HCT116 (cell line): ENCODE measurements at regions not wholly inside any gene's neighbourhood (a gene's known extent, or its start where the extent isn't known, plus 50 kb on each side); places are given as distances from the start of the nearest gene placed in this dataset.

Source experiments
- ATAC-seq: fragments of 200-7000 bp; cut with Tn5 transposase; 2 replicates; pipeline ENCODE4 v1.9.1; 2020; ENCODE audit warnings: mild to moderate bottlenecking, moderate library complexity
- BruUV-seq: library from RNA; stranded (reverse); fragments of 400-500 nt; replicated peaks from 2 replicates; lab custom pipeline; 2021; lab: Mats Ljungman, UMichigan
- CTCF ChIA-PET: fragments of 300-600 bp; sonication (Branson Sonifier 250); formaldehyde crosslinking; loops from one replicate; lab custom pipeline; 2021; ENCODE audit warnings: antibody characterized with exemption; lab: Charles Lee
- POLR2A ChIA-PET: fragments of 300-600, 350-600 bp; sonication (Branson Sonifier 250); formaldehyde crosslinking; loops from one replicate; lab custom pipeline; 2021; ENCODE audit warnings: antibody characterized with exemption; lab: Charles Lee
- RAD21 ChIA-PET, 2 experiments: fragments of 300-600 bp; sonication (Branson Sonifier 250); formaldehyde crosslinking; loops; one replicate each; lab custom pipeline; 2023; ENCODE audit warnings: low total read pairs in 2 of 2; ENCODE audit not compliant: uncharacterized antibody in 2 of 2, unreplicated experiment in 2 of 2, low non-redundant PET in 1 of 2; lab: Charles Lee
- DNase-seq: peaks from one replicate; pipeline ENCODE4 v3.0.0-alpha.2; 2010; ENCODE audit warnings: low read depth, low spot score
- H2AFZ ChIP-seq: fragments of 200-600 bp; shearing (Covaris generic), sonication (generic); 2 replicates; pipeline ENCODE4 v1.6.1; 2017; ENCODE audit warnings: low read depth, mixed run types, mixed read lengths, antibody characterized with exemption, low read length; ENCODE audit not compliant: poor library complexity, severe bottlenecking
- H3K27ac ChIP-seq: 2 replicates; pipeline ENCODE4 v1.5.1; 2012; ENCODE audit warnings: low read depth, low read length
- H3K27me3 ChIP-seq: fragments of 200-600 bp; sonication (generic); 2 replicates; pipeline ENCODE4 v1.6.1; 2016; ENCODE audit warnings: mixed run types, low read length, mixed read lengths; ENCODE audit not compliant: insufficient read depth
- H3K36me3 ChIP-seq, 2 experiments: fragments of 200-500 bp in 1 of 2; fragments of 200-600 bp in 1 of 2; sonication (Bioruptor generic) in 1 of 2; sonication (generic) in 1 of 2; 2 replicates each; pipeline versions ENCODE4 v1.5.1 to v1.6.1; 2014 to 2016; ENCODE audit warnings: low read length in 2 of 2, inconsistent platforms in 1 of 2, mixed read lengths in 1 of 2, mixed run types in 1 of 2; ENCODE audit not compliant: insufficient read depth in 2 of 2, control insufficient read depth in 1 of 2
- H3K4me1 ChIP-seq, 2 experiments: fragments of 200-600 bp in 1 of 2; sonication (generic) in 1 of 2; 2 replicates each; pipeline versions ENCODE4 v1.5.1 to v1.6.1; 2012 to 2017; ENCODE audit warnings: low read length in 2 of 2, inconsistent platforms in 1 of 2, mild to moderate bottlenecking in 1 of 2, mixed read lengths in 1 of 2, mixed run types in 1 of 2, moderate library complexity in 1 of 2; ENCODE audit not compliant: insufficient read depth in 2 of 2, control insufficient read depth in 1 of 2
- H3K4me2 ChIP-seq: fragments of 200-600 bp; sonication (generic); 2 replicates; pipeline ENCODE4 v1.6.1; 2017; ENCODE audit warnings: mixed run types, low read length, mixed read lengths
- H3K4me3 ChIP-seq, 2 experiments: fragments of 200-600 bp in 1 of 2; sonication (generic) in 1 of 2; replicated peaks in 1 of 2; 2 replicates each; pipeline ENCODE4 v1.5.1; 2011 to 2016; ENCODE audit warnings: low read length in 2 of 2, control low read depth in 1 of 2, low read depth in 1 of 2, mild to moderate bottlenecking in 1 of 2, mixed read lengths in 1 of 2, mixed run types in 1 of 2
- H3K79me2 ChIP-seq: fragments of 200-600 bp; sonication (generic); 2 replicates; pipeline ENCODE4 v1.6.1; 2017; ENCODE audit warnings: mild to moderate bottlenecking, mixed run types, low read length, moderate library complexity, mixed read lengths; ENCODE audit not compliant: insufficient read depth
- H3K9ac ChIP-seq: fragments of 200-600 bp; sonication (generic); 2 replicates; pipeline ENCODE4 v1.6.1; 2016; ENCODE audit warnings: low read length, mixed read lengths
- H3K9me2 ChIP-seq: fragments of 200-600 bp; sonication (generic), shearing (Covaris generic); 2 replicates; pipeline ENCODE4 v1.6.1; 2017; ENCODE audit warnings: mixed run types, mild to moderate bottlenecking, moderate library complexity; ENCODE audit not compliant: insufficient read depth
- H3K9me3 ChIP-seq, 2 experiments: fragments of 200-500 bp in 1 of 2; fragments of 200-600 bp in 1 of 2; sonication (Bioruptor generic) in 1 of 2; sonication (generic) in 1 of 2; 2 replicates each; pipeline ENCODE4 v1.6.1; 2014 to 2017; ENCODE audit warnings: low read length in 2 of 2, mixed read lengths in 2 of 2, inconsistent platforms in 1 of 2, low read depth in 1 of 2, mild to moderate bottlenecking in 1 of 2, mixed run types in 1 of 2, moderate library complexity in 1 of 2; ENCODE audit not compliant: control insufficient read depth in 1 of 2, insufficient read depth in 1 of 2
- H4K20me1 ChIP-seq: fragments of 200-600 bp; sonication (generic), shearing (Covaris generic); 2 replicates; pipeline ENCODE4 v1.6.1; 2017; ENCODE audit warnings: mixed run types, mild to moderate bottlenecking, moderate library complexity; ENCODE audit not compliant: insufficient read depth
- ATF3 ChIP-seq: IDR thresholded peaks from 2 replicates; pipeline ENCODE4 v1.6.1; 2012
- CEBPB ChIP-seq: IDR thresholded peaks from 2 replicates; pipeline ENCODE4 v1.6.1; 2012; ENCODE audit warnings: low read depth
- CTCF ChIP-seq, 3 experiments: fragments of 200-600 bp in 1 of 3; sonication (generic) in 1 of 3; IDR thresholded peaks in 2 of 3; conservative IDR thresholded peaks in 1 of 3; 2 replicates each; pipeline ENCODE4 v1.5.1; 2012 to 2017; ENCODE audit warnings: low read depth in 2 of 3, low read length in 2 of 3, antibody characterized with exemption in 1 of 3, borderline replicate concordance in 1 of 3, control low read depth in 1 of 3, mild to moderate bottlenecking in 1 of 3, mixed read lengths in 1 of 3, mixed run types in 1 of 3, moderate library complexity in 1 of 3; ENCODE audit not compliant: insufficient read depth in 1 of 3
- EZH2phosphoT487 ChIP-seq: fragments of 200-600 bp; IDR thresholded peaks from 2 replicates; pipeline ENCODE4 v1.6.1; 2018; ENCODE audit warnings: antibody characterized with exemption, borderline replicate concordance
- FOSL1 ChIP-seq: IDR thresholded peaks from 2 replicates; pipeline ENCODE4 v1.6.1; 2012; ENCODE audit warnings: low read depth
- JUND ChIP-seq: IDR thresholded peaks from 2 replicates; pipeline ENCODE4 v1.6.1; 2012
- MAX ChIP-seq: IDR thresholded peaks from 2 replicates; pipeline ENCODE4 v1.6.1; 2012
- TCF7L2 ChIP-seq: IDR thresholded peaks from 2 replicates; pipeline ENCODE4 v1.7.0; 2011; ENCODE audit warnings: borderline replicate concordance, inconsistent platforms; ENCODE audit not compliant: insufficient read depth, insufficient read length; ENCODE audit errors: extremely low read depth
- YY1 ChIP-seq: IDR thresholded peaks from 2 replicates; pipeline ENCODE4 v1.6.1; 2011; ENCODE audit warnings: low read length, low read depth, moderate library complexity, mild to moderate bottlenecking; ENCODE audit not compliant: insufficient replicate concordance; ENCODE audit errors: extremely low read depth
- ZNF274 ChIP-seq: fragments of 200-500 bp; sonication (Bioruptor generic); IDR thresholded peaks from 2 replicates; pipeline ENCODE4 v1.6.1; 2014; ENCODE audit warnings: mild to moderate bottlenecking, low read depth, low read length, inconsistent platforms
- intact Hi-C: fragments of 100-400 bp; cut with micrococcal nuclease; formaldehyde crosslinking; loops from 2 replicates; pipeline ENCODE4 v1.10.0; 2022

- no peaks in the 10 kb centered on the region for H3K9me3 ChIP-seq
- no peak overlapping the region for H3K27ac ChIP-seq
- no TSS peak for BruUV-seq
- no peaks in the 10 kb centered on the region for H3K36me3 ChIP-seq
- H3K4me3 ChIP-seq = no peak overlapping the region
- CTCF ChIA-PET = no interaction called here
- TF ChIP-seq ATF3 (no peak), FOSL1 (no peak)
- TF ChIP-seq, all 23 proteins: peak for 0
- Histone ChIP-seq H3K4me1 (no peaks in the 10 kb centered on the region), H2AFZ (no peak overlapping the region), H3K27me3 (no peaks in the 10 kb centered on the region), H3K4me2 (no peak overlapping the region), H3K9ac (no peak overlapping the region), H4K20me1 (no peaks in the 10 kb centered on the region), H3K79me2 (no peaks in the 10 kb centered on the region), H3K9me2 (no peaks in the 10 kb centered on the region)
- ChIA-PET POLR2A (no interaction called here), RAD21 (no interaction called here)
- intact Hi-C loops = no loop called here
- DNase-seq (no peak), ATAC-seq (no peak)
Observed at GRCh38 chr9:13587571-13587970, 308.1 kb upstream of the MPDZ start.

DNA sequence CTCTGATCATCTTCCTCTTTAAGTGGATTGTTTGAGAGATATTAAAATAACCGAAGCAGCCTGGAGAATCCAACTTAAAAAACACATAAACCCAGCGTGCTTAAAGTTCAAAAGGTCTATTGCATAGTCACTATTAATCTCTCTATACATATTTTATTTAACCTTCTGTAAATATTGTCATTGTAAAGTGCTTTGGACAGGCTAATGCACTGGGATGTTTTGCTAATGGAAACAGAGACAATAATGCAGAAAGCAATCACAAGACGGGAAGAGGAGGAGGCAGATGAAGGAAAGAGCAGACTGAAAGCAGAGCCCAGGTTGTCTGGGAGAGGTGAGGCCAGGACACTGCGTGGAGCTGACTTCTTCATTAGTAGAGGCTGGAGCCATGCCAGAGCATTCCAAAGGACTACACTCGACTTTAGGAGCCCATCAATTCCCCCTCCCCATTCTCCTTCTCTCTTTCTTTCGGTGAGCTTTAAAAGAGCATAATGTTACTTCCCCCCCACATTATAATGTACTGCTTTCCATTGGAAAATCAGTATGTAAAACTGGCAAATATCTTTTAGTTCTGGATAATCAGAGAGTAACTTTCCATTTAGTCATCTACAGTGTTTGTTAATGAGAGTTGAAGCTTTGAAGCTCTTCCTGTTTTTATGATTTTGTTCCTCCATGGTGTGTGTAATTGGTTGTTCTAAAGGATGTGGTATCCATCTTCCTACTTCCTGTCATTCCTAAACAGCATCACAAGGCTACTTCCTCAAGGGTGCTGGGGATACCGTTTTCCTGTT lies 307.3 kb upstream of the MPDZ start:
- Histone ChIP-seq H3K27me3 (no peaks in the 10 kb centered on the region), H2AFZ (no peak overlapping the region), H3K4me1 (no peaks in the 10 kb centered on the region), H3K4me3 (no peak overlapping the region), H3K79me2 (no peaks in the 10 kb centered on the region), H3K9me3 (no peaks in the 10 kb centered on the region), H3K9me2 (no peaks in the 10 kb centered on the region), H3K9ac (no peak overlapping the region), H3K36me3 (no peaks in the 10 kb centered on the region), H4K20me1 (no peaks in the 10 kb centered on the region), H3K27ac (no peak overlapping the region), H3K4me2 (no peak overlapping the region)
- POLR2A ChIA-PET = no interaction called here
- BruUV-seq = no TSS peak
- no peak for DNase-seq
- no peak for TF ChIP-seq MAX
- no peak for TF ChIP-seq CEBPB
- TF ChIP-seq YY1 = no peak
- no peak for TF ChIP-seq ZNF274
- no peak for TF ChIP-seq TCF7L2
- no peak for TF ChIP-seq JUND
- no peak for TF ChIP-seq EZH2phosphoT487
- no peak for TF ChIP-seq CTCF (IDR thresholded peaks at IDR 0.05 in 2 of 3, conservative IDR thresholded peaks at IDR 0.05 in 1 of 3; ENCODE audit: borderline replicate concordance in 1 of 3, insufficient read depth in 1 of 3, low read depth in 2 of 3, low read length in 2 of 3)
- TF ChIP-seq FOSL1 = no peak
- no peak for TF ChIP-seq ATF3
- CTCF ChIA-PET = no interaction called here
- intact Hi-C loops = no loop called here
- no peak for ATAC-seq
- RAD21 ChIA-PET = no interaction called here
